Transverse colon (tissue), 4 donors: ENCODE measurements at regions not wholly inside any gene's neighbourhood (a gene's known extent, or its start where the extent isn't known, plus 50 kb on each side); places are given as distances from the start of the nearest gene placed in this dataset.

Experiments
- EP300 ChIP-seq: sonication (generic); formaldehyde crosslinking; IDR thresholded peaks from one replicate; pipeline ENCODE4 v1.6.1; 2017; ENCODE audit warnings: antibody characterized with exemption, low read depth
- POLR2A ChIP-seq: fragments of 450-650 bp; IDR thresholded peaks from one replicate; pipeline ENCODE4 v1.6.1; 2016; ENCODE audit warnings: antibody characterized with exemption, mild to moderate bottlenecking, moderate library complexity
- POLR2AphosphoS5 ChIP-seq, 3 donors: sonication (generic); formaldehyde crosslinking; IDR thresholded peaks; one replicate each; pipeline ENCODE4 v1.6.1; 2016; ENCODE audit warnings: antibody characterized with exemption in 3 of 3
- TF ChIP-seq, protein P1 (sequence below), 5 experiments: fragments of 200-600 bp in 3 of 5; fragments of 450-650 bp in 2 of 5; sonication (generic) in 3 of 5; IDR thresholded peaks; 1 replicate in 2 of 5; 2 replicates in 3 of 5; pipeline ENCODE4 v1.5.1; 2016 to 2017; ENCODE audit warnings: antibody characterized with exemption in 5 of 5, inconsistent platforms in 3 of 5, mild to moderate bottlenecking in 2 of 5, moderate library complexity in 1 of 5

DNA sequence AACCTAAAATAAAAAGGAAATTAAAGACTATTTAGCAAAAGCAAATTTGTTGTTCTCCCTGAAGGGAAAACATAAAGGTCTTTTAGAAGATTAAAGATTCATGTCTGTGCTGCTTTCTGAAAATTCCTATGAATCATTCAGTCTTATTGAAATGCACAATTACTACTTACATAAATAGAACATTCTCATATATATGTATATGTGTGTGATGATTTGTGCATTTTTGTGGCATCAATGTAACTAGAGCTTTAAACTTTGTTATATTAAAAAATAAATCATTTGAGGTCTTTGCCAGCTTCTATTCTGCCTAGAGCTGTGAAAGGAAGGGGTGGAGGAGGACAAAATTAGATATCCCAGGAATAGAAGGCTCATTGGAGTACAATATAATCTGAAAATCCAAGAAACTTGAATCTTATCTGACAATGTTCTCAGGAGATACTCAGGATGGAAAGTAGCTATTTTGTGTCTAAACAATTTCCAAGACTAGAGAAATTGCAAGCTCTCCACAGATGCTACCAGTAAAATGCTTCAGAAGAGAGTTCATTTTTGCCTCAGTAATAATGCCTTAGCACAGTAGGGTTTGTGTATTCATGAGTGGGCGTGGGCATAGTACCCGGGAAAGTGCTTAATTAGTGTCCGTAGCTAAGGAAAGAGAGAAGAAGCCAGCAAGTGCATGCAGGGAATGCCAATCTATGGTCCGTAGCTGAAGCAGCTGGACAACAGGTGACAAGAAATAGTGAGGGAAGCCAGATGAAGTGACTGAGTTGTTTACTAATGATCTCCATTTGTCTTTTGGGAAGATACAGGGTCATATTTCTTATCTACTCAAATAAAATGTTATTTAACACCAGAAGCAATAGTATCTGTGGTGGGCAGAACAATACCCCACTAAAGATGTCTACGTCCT lies 395.5 kb upstream of the NBEA start:
- TF ChIP-seq, protein P1, sequence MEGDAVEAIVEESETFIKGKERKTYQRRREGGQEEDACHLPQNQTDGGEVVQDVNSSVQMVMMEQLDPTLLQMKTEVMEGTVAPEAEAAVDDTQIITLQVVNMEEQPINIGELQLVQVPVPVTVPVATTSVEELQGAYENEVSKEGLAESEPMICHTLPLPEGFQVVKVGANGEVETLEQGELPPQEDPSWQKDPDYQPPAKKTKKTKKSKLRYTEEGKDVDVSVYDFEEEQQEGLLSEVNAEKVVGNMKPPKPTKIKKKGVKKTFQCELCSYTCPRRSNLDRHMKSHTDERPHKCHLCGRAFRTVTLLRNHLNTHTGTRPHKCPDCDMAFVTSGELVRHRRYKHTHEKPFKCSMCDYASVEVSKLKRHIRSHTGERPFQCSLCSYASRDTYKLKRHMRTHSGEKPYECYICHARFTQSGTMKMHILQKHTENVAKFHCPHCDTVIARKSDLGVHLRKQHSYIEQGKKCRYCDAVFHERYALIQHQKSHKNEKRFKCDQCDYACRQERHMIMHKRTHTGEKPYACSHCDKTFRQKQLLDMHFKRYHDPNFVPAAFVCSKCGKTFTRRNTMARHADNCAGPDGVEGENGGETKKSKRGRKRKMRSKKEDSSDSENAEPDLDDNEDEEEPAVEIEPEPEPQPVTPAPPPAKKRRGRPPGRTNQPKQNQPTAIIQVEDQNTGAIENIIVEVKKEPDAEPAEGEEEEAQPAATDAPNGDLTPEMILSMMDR (IDR thresholded peaks at IDR 0.05), result no peak
- TF ChIP-seq EP300 (no peak), POLR2A (no peak), POLR2AphosphoS5 (IDR thresholded peaks at IDR 0.05) (no peak)
